ENCODE measurements at regions not wholly inside any gene's neighbourhood (a gene's known extent, or its start where the extent isn't known, plus 50 kb on each side); places are given as distances from the start of the nearest gene placed in this dataset.

GRCh38 chr2:47315475-47315874, 53.6 kb upstream of the EPCAM start:
- no peak for DNase-seq (ENCODE audit: low read depth, low spot score)

- DNase-seq (ENCODE audit: low read depth, low spot score): no peak
Observed at GRCh38 chr2:47313728-47314127, 55.4 kb upstream of the EPCAM start.

DNA sequence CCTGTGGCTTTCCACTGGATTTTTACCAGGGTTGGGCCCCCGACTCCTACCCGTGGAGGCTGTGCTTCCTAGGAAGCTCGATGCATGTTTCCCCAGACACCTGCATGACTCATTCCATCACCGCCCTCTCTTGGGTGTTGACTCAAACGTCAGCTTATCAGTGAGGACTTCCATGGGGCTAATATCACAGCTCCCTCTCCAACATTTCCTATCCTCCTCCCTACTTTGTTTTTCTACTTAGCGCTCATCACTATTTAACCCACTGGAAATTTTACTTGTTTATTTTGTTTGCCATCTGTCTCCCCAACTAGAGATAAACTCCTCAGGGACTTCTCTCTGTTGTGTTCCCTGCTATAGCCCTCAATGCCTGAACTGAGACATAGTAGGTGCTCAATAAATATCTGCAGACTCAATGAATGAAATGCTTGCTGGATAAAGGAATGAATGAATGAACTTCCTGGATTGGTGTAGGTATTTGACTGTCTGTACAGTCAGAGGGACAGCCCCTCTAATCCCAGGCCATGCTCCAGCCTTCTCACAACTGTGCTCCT, 55.9 kb upstream of the EPCAM start:
- no peak for DNase-seq (ENCODE audit: low read depth, low spot score)

DNA sequence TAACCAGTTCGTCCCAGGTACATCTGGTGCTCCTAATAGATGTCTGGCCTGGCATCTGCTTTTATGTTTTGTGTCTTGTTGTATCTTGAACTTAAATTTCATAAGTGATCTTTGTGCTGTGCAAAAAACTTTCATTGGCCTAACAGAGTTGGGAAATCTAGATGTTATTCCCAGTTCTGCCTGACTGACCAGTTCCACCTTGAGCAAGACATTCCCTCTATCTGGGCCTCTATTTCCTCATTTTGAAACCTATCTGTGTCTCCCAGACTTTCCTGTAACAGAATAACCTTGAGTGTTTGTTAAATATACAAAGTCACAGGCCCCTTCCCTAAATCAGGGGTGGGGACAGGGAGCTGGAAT, 56.6 kb upstream of the EPCAM start:
- no peak for DNase-seq (ENCODE audit: low read depth, low spot score)

GRCh38 chr2:47311764-47312490, 57.2 kb upstream of the EPCAM start:
- no peak for DNase-seq (ENCODE audit: low read depth, low spot score)

GRCh38 chr2:47310801-47311560, 58.1 kb upstream of the EPCAM start:
- no peak for DNase-seq (ENCODE audit: low read depth, low spot score)

DNA sequence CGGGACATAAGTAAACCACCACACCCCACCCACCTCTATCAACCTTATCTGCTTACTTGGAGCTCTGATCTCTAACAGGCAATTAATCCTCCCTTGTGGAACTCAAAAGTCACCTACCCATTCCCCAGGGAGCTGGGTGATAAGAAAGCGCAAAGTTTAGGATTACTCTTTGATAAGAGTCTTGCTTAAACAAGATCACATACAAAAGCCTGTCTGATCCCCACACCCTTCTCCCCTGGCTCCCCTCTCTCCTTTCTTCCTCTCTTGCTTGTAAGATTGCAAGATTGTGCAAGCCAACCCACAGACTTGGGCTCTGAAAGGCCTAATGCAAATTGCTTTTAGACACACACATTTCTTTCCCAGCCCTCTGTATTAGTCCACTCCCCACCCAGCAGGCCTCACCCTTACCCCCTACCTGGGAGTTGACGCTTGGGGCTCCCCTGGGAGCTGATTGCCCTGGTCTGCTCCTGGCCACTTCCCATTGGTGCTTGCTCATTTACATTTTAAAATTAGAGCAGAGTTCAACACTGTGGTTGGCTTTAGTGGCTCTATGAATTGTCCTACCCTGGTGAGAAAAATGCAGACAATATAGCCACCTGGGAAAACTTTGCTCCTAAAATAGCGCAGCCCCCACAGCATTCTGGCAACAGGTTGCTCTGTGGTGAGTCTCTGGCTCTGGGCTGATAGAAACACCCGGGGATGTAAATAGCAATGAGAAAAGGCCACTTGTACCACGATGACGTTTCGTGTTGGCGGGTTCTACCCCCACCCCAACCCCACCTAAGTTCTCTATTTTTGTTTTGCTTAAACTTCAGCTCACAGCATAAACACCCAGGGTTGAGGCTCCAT, 58.9 kb upstream of the EPCAM start:
- no peak for DNase-seq (ENCODE audit: low read depth, low spot score)

- DNase-seq (ENCODE audit: low read depth, low spot score): no peak
Observed at GRCh38 chr2:47309472-47309951, 59.6 kb upstream of the EPCAM start.

GRCh38 chr2:47307066-47307465, 62.0 kb upstream of the EPCAM start:
- DNase-seq (ENCODE audit: low read depth, low spot score): no peak

- no peak for DNase-seq (ENCODE audit: low read depth, low spot score)
Observed at GRCh38 chr2:47304654-47305053, 64.5 kb upstream of the EPCAM start.

GRCh38 chr2:47303341-47304148, 65.6 kb upstream of the EPCAM start:
- DNase-seq (ENCODE audit: low read depth, low spot score): no peak

DNA sequence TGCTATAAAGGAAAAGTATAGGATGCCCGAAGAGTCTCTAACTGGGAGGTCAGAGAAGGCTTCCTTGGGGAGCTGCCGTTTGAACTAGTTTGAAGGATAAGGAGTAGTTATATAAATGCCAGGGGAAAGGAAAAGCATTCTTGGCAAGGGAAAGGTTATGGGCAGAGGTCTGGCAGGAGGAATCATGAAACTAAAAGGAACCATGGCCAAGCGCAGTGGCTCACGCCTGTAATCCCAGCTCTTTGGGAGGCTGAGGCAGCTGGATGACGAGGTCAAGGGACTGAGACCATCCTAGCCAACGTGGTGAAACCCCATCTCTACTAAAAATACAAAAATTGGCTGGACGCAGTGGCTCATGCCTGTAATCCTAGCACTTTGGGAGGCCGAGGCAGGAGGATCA, 66.8 kb upstream of the EPCAM start:
- no peak for DNase-seq (ENCODE audit: low read depth, low spot score)

- DNase-seq (ENCODE audit: low read depth, low spot score): no peak
Observed at GRCh38 chr2:47301731-47302130, 67.4 kb upstream of the EPCAM start.

- DNase-seq (ENCODE audit: low read depth, low spot score): no peak
Observed at GRCh38 chr2:47301277-47301618, 67.9 kb upstream of the EPCAM start.

GRCh38 chr2:47300609-47301276, 68.4 kb upstream of the EPCAM start:
- no peak for DNase-seq (ENCODE audit: low read depth, low spot score)

- DNase-seq (ENCODE audit: low read depth, low spot score): no peak
Observed at GRCh38 chr2:47300081-47300480, 69.0 kb upstream of the EPCAM start.

- no peak for DNase-seq (ENCODE audit: low read depth, low spot score)
Observed at GRCh38 chr2:47299555-47299954, 69.6 kb upstream of the EPCAM start.

- no peak for DNase-seq (ENCODE audit: low read depth, low spot score)
Observed at GRCh38 chr2:47298771-47299170, 70.3 kb upstream of the EPCAM start.

GRCh38 chr2:47297767-47298425, 71.2 kb upstream of the EPCAM start:
- DNase-seq (ENCODE audit: low read depth, low spot score): no peak

- no peak for DNase-seq (ENCODE audit: low read depth, low spot score)
Observed at GRCh38 chr2:47295981-47296635, 73.0 kb upstream of the EPCAM start.

Measured in activated CD4-positive, CD25-positive, alpha-beta regulatory T cell treated with anti-CD3 and anti-CD28 coated beads, Interleukin-2, amount 50 U/mL, for 16 hours (primary cell).